ENCODE measurements at regions not wholly inside any gene's neighbourhood (a gene's known extent, or its start where the extent isn't known, plus 50 kb on each side); places are given as distances from the start of the nearest gene placed in this dataset.

- Histone ChIP-seq H3K27me3 (no peaks in the 10 kb centered on the region), H3K9me3 (no peaks in the 10 kb centered on the region), H3K27ac (no peak overlapping the region), H3K4me3 (no peak overlapping the region), H3K36me3 (no peaks in the 10 kb centered on the region), H3K9ac (ENCODE audit: low read depth in 2 of 2, low read length in 2 of 2) (no peak overlapping the region), H3K4me1 (no peaks in the 10 kb centered on the region)
- intact Hi-C loops (cut with DNase I) = no loop called here
- no peak for DNase-seq
- no peak for TF ChIP-seq CTCF (IDR thresholded peaks at IDR 0.05)
Observed at GRCh38 chr15:61575597-61575996, 346.5 kb upstream of the RORA start.

- no peak overlapping the region for H3K4me3 ChIP-seq
- no peak for DNase-seq
- H3K9me3 ChIP-seq = no peaks in the 10 kb centered on the region
- TF ChIP-seq CTCF (IDR thresholded peaks at IDR 0.05) = no peak
- H3K4me1 ChIP-seq = no peaks in the 10 kb centered on the region
- H3K9ac ChIP-seq (ENCODE audit: low read depth in 2 of 2, low read length in 2 of 2) = no peak overlapping the region
- no peak overlapping the region for H3K27ac ChIP-seq
- intact Hi-C loops (cut with DNase I) = no loop called here
- no peaks in the 10 kb centered on the region for H3K27me3 ChIP-seq
- H3K36me3 ChIP-seq = no peaks in the 10 kb centered on the region
Observed at GRCh38 chr15:61571026-61571425, 341.9 kb upstream of the RORA start.

- Histone ChIP-seq H3K9me3 (no peaks in the 10 kb centered on the region), H3K4me1 (no peaks in the 10 kb centered on the region), H3K27ac (no peak overlapping the region), H3K4me3 (no peak overlapping the region), H3K9ac (ENCODE audit: low read depth in 2 of 2, low read length in 2 of 2) (no peak overlapping the region), H3K27me3 (no peaks in the 10 kb centered on the region), H3K36me3 (no peaks in the 10 kb centered on the region)
- intact Hi-C loops (cut with DNase I) = no loop called here
- TF ChIP-seq CTCF (IDR thresholded peaks at IDR 0.05) = no peak
- DNase-seq = no peak
Observed at GRCh38 chr15:61564785-61565184, 335.7 kb upstream of the RORA start.

GRCh38 chr15:61558172-61559136 lies 329.4 kb upstream of the RORA start:
- Histone ChIP-seq H3K36me3 (no peaks in the 10 kb centered on the region), H3K4me1 (no peaks in the 10 kb centered on the region), H3K27me3 (no peaks in the 10 kb centered on the region), H3K9ac (ENCODE audit: low read depth in 2 of 2, low read length in 2 of 2) (no peak overlapping the region), H3K9me3 (no peaks in the 10 kb centered on the region), H3K4me3 (no peak overlapping the region), H3K27ac (no peak overlapping the region)
- no peak for TF ChIP-seq CTCF (IDR thresholded peaks at IDR 0.05)
- DNase-seq = no peak
- intact Hi-C loops (cut with DNase I) = no loop called here

GRCh38 chr15:61556037-61556648 lies 327.0 kb upstream of the RORA start:
- Histone ChIP-seq H3K27ac (no peak overlapping the region), H3K9ac (ENCODE audit: low read depth in 2 of 2, low read length in 2 of 2) (no peak overlapping the region), H3K27me3 (no peaks in the 10 kb centered on the region), H3K9me3 (no peaks in the 10 kb centered on the region), H3K36me3 (no peaks in the 10 kb centered on the region), H3K4me1 (no peaks in the 10 kb centered on the region), H3K4me3 (no peak overlapping the region)
- intact Hi-C loops (cut with DNase I) = no loop called here
- no peak for DNase-seq
- no peak for TF ChIP-seq CTCF (IDR thresholded peaks at IDR 0.05)
